HEK293 (cell line): ENCODE measurements at regions not wholly inside any gene's neighbourhood (a gene's known extent, or its start where the extent isn't known, plus 50 kb on each side); places are given as distances from the start of the nearest gene placed in this dataset.

Experiments used
- CTCF ChIA-PET: fragments of 350-600 bp; formaldehyde crosslinking; extraction: SDS; loops from one replicate; lab custom pipeline; 2021; ENCODE audit warnings: antibody characterized with exemption; lab: Yijun Ruan, JAX
- POLR2A ChIA-PET: fragments of 300-600 bp; formaldehyde crosslinking; extraction: SDS; loops from one replicate; lab custom pipeline; 2020; ENCODE audit warnings: antibody characterized with exemption, inconsistent platforms; lab: Yijun Ruan, JAX
- H3K27ac ChIP-seq: fragments of 200-500 bp; sonication (Bioruptor generic); 2 replicates; pipeline ENCODE4 v1.5.1; 2014; ENCODE audit warnings: low read depth, low read length, control low read depth, inconsistent platforms; ENCODE audit errors: extremely low read depth
- H3K36me3 ChIP-seq, 2 experiments: fragments of 200-500 bp in 1 of 2; sonication (Bioruptor generic) in 1 of 2; 1 replicate in 1 of 2; 2 replicates in 1 of 2; pipeline ENCODE4 v1.5.1; 2014 to 2017; ENCODE audit warnings: inconsistent platforms in 2 of 2, low read length in 2 of 2; ENCODE audit not compliant: control insufficient read depth in 2 of 2, insufficient read depth in 1 of 2
- H3K4me1 ChIP-seq: fragments of 200-500 bp; sonication (Bioruptor generic); 2 replicates; pipeline ENCODE4 v1.5.1; 2014; ENCODE audit warnings: mild to moderate bottlenecking, low read length, inconsistent platforms; ENCODE audit not compliant: control insufficient read depth, insufficient read depth
- H3K4me3 ChIP-seq: 2 replicates; pipeline ENCODE4 v1.5.1; 2011; ENCODE audit warnings: low read depth, mild to moderate bottlenecking, control low read depth, low read length, moderate library complexity
- H3K9me3 ChIP-seq: fragments of 200-500 bp; sonication (Bioruptor generic); 2 replicates; pipeline ENCODE4 v1.5.1; 2014; ENCODE audit warnings: low read depth, low read length, inconsistent platforms; ENCODE audit not compliant: control insufficient read depth, insufficient read depth
- KLF10 ChIP-seq: fragments of 450-650 bp; IDR thresholded peaks from 2 replicates; pipeline ENCODE4 v1.5.1; 2018; ENCODE audit warnings: missing biosample characterization, mild to moderate bottlenecking, missing genetic modification characterization
- SP2 ChIP-seq: fragments of 450-650 bp; formaldehyde crosslinking; IDR thresholded peaks from 2 replicates; pipeline ENCODE4 v1.5.1; 2016; ENCODE audit warnings: missing biosample characterization, missing genetic modification characterization
- YY2 ChIP-seq: fragments of 450-650 bp; formaldehyde crosslinking; IDR thresholded peaks from 2 replicates; pipeline ENCODE4 v1.5.1; 2016; ENCODE audit warnings: missing biosample characterization, missing genetic modification characterization
- ZNF174 ChIP-seq: fragments of 450-650 bp; formaldehyde crosslinking; IDR thresholded peaks from 2 replicates; pipeline ENCODE4 v1.5.0; 2017; ENCODE audit warnings: missing biosample characterization, mild to moderate bottlenecking, missing genetic modification characterization
- ZNF202 ChIP-seq: fragments of 450-650 bp; formaldehyde crosslinking; IDR thresholded peaks from 2 replicates; pipeline ENCODE4 v1.5.1; 2016; ENCODE audit warnings: missing biosample characterization, missing genetic modification characterization, borderline replicate concordance
- ZNF214 ChIP-seq: fragments of 450-650 bp; formaldehyde crosslinking; IDR thresholded peaks from 2 replicates; pipeline ENCODE4 v1.5.1; 2017; ENCODE audit warnings: missing biosample characterization, mild to moderate bottlenecking, missing genetic modification characterization, borderline replicate concordance
- ZNF302 ChIP-seq: fragments of 450-650 bp; formaldehyde crosslinking; IDR thresholded peaks from 2 replicates; pipeline ENCODE4 v1.5.1; 2016; ENCODE audit warnings: missing biosample characterization, missing genetic modification characterization, low read depth
- ZNF350 ChIP-seq: fragments of 450-650 bp; formaldehyde crosslinking; IDR thresholded peaks from 2 replicates; pipeline ENCODE4 v1.5.0; 2017; ENCODE audit warnings: missing biosample characterization, mild to moderate bottlenecking, missing genetic modification characterization
- ZNF354C ChIP-seq: fragments of 450-650 bp; formaldehyde crosslinking; IDR thresholded peaks from 2 replicates; pipeline ENCODE4 v1.5.1; 2016; ENCODE audit warnings: missing biosample characterization, missing genetic modification characterization, low read depth, borderline replicate concordance
- ZNF521 ChIP-seq: fragments of 450-650 bp; formaldehyde crosslinking; IDR thresholded peaks from 2 replicates; pipeline ENCODE4 v1.5.1; 2017; ENCODE audit warnings: missing biosample characterization, mild to moderate bottlenecking, missing genetic modification characterization
- ZNF660 ChIP-seq: fragments of 450-650 bp; IDR thresholded peaks from 2 replicates; pipeline ENCODE4 v1.5.1; 2018; ENCODE audit warnings: missing biosample characterization, mild to moderate bottlenecking, missing genetic modification characterization
- ZNF664 ChIP-seq: fragments of 450-650 bp; formaldehyde crosslinking; IDR thresholded peaks from 2 replicates; pipeline ENCODE4 v1.5.1; 2016; ENCODE audit warnings: missing biosample characterization, missing genetic modification characterization
- ZNF747 ChIP-seq: fragments of 450-650 bp; formaldehyde crosslinking; IDR thresholded peaks from 2 replicates; pipeline ENCODE4 v1.5.1; 2016; ENCODE audit warnings: missing biosample characterization, missing genetic modification characterization
- ZNF76 ChIP-seq: fragments of 450-650 bp; formaldehyde crosslinking; IDR thresholded peaks from 2 replicates; pipeline ENCODE4; 2016; ENCODE audit warnings: low read depth, missing biosample characterization, missing genetic modification characterization, borderline replicate concordance
- ZNF776 ChIP-seq: fragments of 450-650 bp; formaldehyde crosslinking; IDR thresholded peaks from 2 replicates; pipeline ENCODE4 v1.5.0; 2017; ENCODE audit warnings: missing biosample characterization, missing genetic modification characterization, borderline replicate concordance
- ZNF792 ChIP-seq: fragments of 450-650 bp; formaldehyde crosslinking; IDR thresholded peaks from 2 replicates; pipeline ENCODE4 v1.5.1; 2016; ENCODE audit warnings: missing biosample characterization, missing genetic modification characterization
- ZSCAN23 ChIP-seq: fragments of 450-650 bp; formaldehyde crosslinking; IDR thresholded peaks from 2 replicates; pipeline ENCODE4 v1.5.1; 2016; ENCODE audit warnings: missing biosample characterization, missing genetic modification characterization
- ZSCAN30 ChIP-seq: fragments of 450-650 bp; IDR thresholded peaks from 2 replicates; pipeline ENCODE4 v1.5.1; 2018; ENCODE audit warnings: missing biosample characterization, mild to moderate bottlenecking, missing genetic modification characterization, moderate library complexity
- TF ChIP-seq, protein P1 (sequence below): fragments of 450-650 bp; IDR thresholded peaks from 2 replicates; pipeline ENCODE4 v1.5.1; 2018; ENCODE audit warnings: missing biosample characterization, missing genetic modification characterization
- TF ChIP-seq, protein P2 (sequence below): fragments of 450-650 bp; formaldehyde crosslinking; IDR thresholded peaks from 2 replicates; pipeline ENCODE4 v1.5.1; 2016; ENCODE audit warnings: missing biosample characterization, missing genetic modification characterization

DNA sequence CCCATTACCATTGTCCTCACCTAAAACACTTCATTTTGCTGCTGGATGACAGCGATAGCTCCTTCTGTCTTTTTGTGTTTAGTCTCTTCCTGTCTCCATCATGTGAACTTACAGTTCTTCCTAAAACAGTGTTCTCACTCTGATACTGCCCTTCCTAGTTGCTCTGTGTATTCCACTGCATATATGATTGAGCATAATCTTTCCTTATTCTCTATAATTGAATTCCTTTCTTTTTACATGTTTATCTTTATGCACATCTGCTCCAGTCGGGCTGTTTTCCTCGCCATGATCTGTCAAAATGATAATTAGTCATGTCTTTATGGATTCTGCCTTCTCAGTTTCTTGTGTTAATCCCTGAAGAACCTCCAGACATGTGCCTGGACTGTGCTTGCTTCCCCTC is 405.1 kb upstream of the SEMA6D start:
- POLR2A ChIA-PET, result no interaction called here
- Histone ChIP-seq H3K9me3 (no peaks in the 10 kb centered on the region), H3K27ac (no peak overlapping the region), H3K4me1 (no peaks in the 10 kb centered on the region), H3K4me3 (no peak overlapping the region), H3K36me3 (no peaks in the 10 kb centered on the region)
- no peak for TF ChIP-seq ZNF664 (tag by site-specific recombination)
- TF ChIP-seq ZNF660 (tag by site-specific recombination), result no peak
- no peak for TF ChIP-seq ZNF302 (tag by site-specific recombination)
- TF ChIP-seq ZNF76 (tag by site-specific recombination), result no peak
- TF ChIP-seq KLF10 (tag by site-specific recombination), result no peak
- no peak for TF ChIP-seq ZNF521 (tag by site-specific recombination)
- TF ChIP-seq, protein P1, sequence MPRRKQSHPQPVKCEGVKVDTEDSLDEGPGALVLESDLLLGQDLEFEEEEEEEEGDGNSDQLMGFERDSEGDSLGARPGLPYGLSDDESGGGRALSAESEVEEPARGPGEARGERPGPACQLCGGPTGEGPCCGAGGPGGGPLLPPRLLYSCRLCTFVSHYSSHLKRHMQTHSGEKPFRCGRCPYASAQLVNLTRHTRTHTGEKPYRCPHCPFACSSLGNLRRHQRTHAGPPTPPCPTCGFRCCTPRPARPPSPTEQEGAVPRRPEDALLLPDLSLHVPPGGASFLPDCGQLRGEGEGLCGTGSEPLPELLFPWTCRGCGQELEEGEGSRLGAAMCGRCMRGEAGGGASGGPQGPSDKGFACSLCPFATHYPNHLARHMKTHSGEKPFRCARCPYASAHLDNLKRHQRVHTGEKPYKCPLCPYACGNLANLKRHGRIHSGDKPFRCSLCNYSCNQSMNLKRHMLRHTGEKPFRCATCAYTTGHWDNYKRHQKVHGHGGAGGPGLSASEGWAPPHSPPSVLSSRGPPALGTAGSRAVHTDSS (tag by site-specific recombination), result no peak
- TF ChIP-seq ZSCAN23 (tag by site-specific recombination), result no peak
- no peak for TF ChIP-seq ZNF747 (tag by site-specific recombination)
- TF ChIP-seq ZNF354C (tag by site-specific recombination), result no peak
- CTCF ChIA-PET, result interaction anchor here (0.6 kb wide), 1 partner anchor 53 kb away, joined by 3 read pairs; no protein-coding TSS in a partner anchor

DNA sequence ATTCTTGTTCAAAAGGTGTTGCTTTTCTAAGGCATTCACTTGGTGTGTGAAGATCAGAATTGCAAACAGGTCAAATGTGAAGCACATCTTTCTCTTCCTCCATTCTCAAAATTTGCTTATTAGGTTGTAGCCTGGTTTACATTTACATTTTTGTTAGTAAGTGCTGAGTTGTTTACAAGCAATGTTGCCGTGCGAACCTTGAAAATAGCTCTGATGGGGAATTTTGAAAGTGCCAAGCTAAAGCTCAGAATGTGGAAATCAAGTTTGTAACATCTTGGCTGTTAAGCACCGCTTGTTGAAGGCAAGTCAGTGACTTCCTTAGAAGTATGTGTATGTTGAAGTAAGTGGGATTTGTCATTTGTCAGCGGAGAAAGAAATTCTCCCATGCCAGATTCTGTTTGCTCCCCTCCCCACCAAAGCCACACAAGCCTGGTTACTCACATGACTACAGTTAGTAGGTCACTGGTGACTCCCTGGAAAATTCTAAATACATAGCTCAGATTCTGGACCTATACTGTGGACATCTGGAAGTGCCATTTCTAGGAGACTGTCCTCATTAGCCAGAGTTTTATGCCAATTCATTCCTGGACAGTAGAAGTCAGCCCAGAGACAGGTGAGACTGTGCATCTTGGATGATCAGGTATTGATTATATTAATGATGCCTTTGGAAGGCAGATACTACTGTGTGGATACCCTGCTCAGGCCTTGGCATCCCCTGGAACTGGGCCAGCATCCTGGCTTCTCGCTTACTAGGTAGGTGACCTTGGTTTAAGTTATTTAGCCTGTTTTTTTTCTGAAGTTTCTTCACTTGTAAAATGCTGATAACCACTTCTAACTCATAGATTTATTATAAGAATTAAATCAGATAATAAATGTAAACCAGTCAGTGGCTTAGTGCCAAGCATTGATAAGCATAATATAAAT is 390.6 kb upstream of the SEMA6D start:
- CTCF ChIA-PET, result interaction anchor here (0.5 kb wide), 1 partner anchor 878 kb away, joined by 5 read pairs; no protein-coding TSS in a partner anchor
- TF ChIP-seq SP2 (tag by site-specific recombination) (no peak), ZSCAN30 (tag by site-specific recombination) (no peak), ZNF350 (no peak), YY2 (tag by site-specific recombination) (no peak), ZNF174 (no peak), ZNF792 (tag by site-specific recombination) (no peak), ZNF202 (tag by site-specific recombination) (no peak), ZNF214 (tag by site-specific recombination) (no peak), ZNF776 (tag by site-specific recombination) (no peak)
- TF ChIP-seq, protein P2, sequence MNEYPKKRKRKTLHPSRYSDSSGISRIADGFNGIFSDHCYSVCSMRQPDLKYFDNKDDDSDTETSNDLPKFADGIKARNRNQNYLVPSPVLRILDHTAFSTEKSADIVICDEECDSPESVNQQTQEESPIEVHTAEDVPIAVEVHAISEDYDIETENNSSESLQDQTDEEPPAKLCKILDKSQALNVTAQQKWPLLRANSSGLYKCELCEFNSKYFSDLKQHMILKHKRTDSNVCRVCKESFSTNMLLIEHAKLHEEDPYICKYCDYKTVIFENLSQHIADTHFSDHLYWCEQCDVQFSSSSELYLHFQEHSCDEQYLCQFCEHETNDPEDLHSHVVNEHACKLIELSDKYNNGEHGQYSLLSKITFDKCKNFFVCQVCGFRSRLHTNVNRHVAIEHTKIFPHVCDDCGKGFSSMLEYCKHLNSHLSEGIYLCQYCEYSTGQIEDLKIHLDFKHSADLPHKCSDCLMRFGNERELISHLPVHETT (tag by site-specific recombination), result no peak
- TF ChIP-seq, all 188 proteins: peak for 0
- POLR2A ChIA-PET, result no interaction called here
- Histone ChIP-seq H3K4me3 (no peak overlapping the region), H3K27ac (no peak overlapping the region), H3K36me3 (no peaks in the 10 kb centered on the region), H3K4me1 (peaks cover 1% of the 10 kb centered on the region; the same call in 1 of the 2 replicates), H3K9me3 (no peaks in the 10 kb centered on the region)
